Hepatocyte (in vitro differentiated cells): ENCODE measurements at regions not wholly inside any gene's neighbourhood (a gene's known extent, or its start where the extent isn't known, plus 50 kb on each side); places are given as distances from the start of the nearest gene placed in this dataset.
A peak's percentile ranks its signal among the peaks of the same experiment; 100 is the strongest.

Experiments
- DNase-seq: peaks from one replicate; pipeline ENCODE4 v3.0.0-alpha.2; 2016; ENCODE audit warnings: low spot score
- H2AFZ ChIP-seq: fragments of 200-600 bp; sonication (generic); 2 replicates; pipeline ENCODE4 v1.6.0; 2016; ENCODE audit warnings: antibody characterized with exemption, mild to moderate bottlenecking
- H3K27ac ChIP-seq: fragments of 200-600 bp; sonication (generic); 2 replicates; pipeline ENCODE4 v1.5.1; 2016; ENCODE audit warnings: mild to moderate bottlenecking
- H3K27me3 ChIP-seq: fragments of 200-600 bp; sonication (generic); 2 replicates; pipeline ENCODE4 v1.6.1; 2016
- H3K36me3 ChIP-seq: fragments of 200-600 bp; sonication (generic); replicated peaks from 2 replicates; pipeline ENCODE4 v1.5.1; 2016; ENCODE audit warnings: low read depth; ENCODE audit not compliant: insufficient read depth
- H3K4me1 ChIP-seq: fragments of 200-600 bp; sonication (generic); 2 replicates; pipeline ENCODE4 v1.5.1; 2016; ENCODE audit warnings: mild to moderate bottlenecking, moderate library complexity; ENCODE audit not compliant: insufficient read depth
- H3K4me2 ChIP-seq: fragments of 200-600 bp; sonication (generic); 2 replicates; pipeline ENCODE4 v1.6.0; 2016
- H3K4me3 ChIP-seq: fragments of 200-600 bp; sonication (generic); 2 replicates; pipeline ENCODE4 v1.5.1; 2016; ENCODE audit warnings: mild to moderate bottlenecking
- H3K79me2 ChIP-seq: fragments of 200-600 bp; sonication (generic); 2 replicates; pipeline ENCODE4 v1.6.0; 2017; ENCODE audit warnings: mild to moderate bottlenecking
- H3K9me2 ChIP-seq: fragments of 200-600 bp; sonication (generic); replicated peaks from 2 replicates; pipeline ENCODE4 v1.6.0; 2017; ENCODE audit warnings: mild to moderate bottlenecking; ENCODE audit not compliant: insufficient read depth
- H3K9me3 ChIP-seq: fragments of 200-600 bp; sonication (generic); 2 replicates; pipeline ENCODE4 v1.5.1; 2016; ENCODE audit warnings: low read depth, mild to moderate bottlenecking
- H4K20me1 ChIP-seq: fragments of 200-600 bp; sonication (generic); 2 replicates; pipeline ENCODE4 v1.6.0; 2016; ENCODE audit warnings: mild to moderate bottlenecking; ENCODE audit not compliant: insufficient read depth, poor library complexity, severe bottlenecking
- CTCF ChIP-seq: fragments of 200-600 bp; sonication (generic); IDR thresholded peaks from 2 replicates; pipeline ENCODE4 v1.5.1; 2016; ENCODE audit warnings: antibody characterized with exemption, mild to moderate bottlenecking; ENCODE audit not compliant: poor library complexity
- EZH2 ChIP-seq: fragments of 200-600 bp; sonication (generic); IDR thresholded peaks from 2 replicates; pipeline ENCODE4 v1.6.1; 2016; ENCODE audit warnings: antibody characterized with exemption, mild to moderate bottlenecking, borderline replicate concordance
- EZH2phosphoT487 ChIP-seq: fragments of 200-600 bp; sonication (generic); IDR thresholded peaks from one replicate; pipeline ENCODE4 v1.6.1; 2018; ENCODE audit warnings: antibody characterized with exemption, mild to moderate bottlenecking, low read depth, moderate library complexity; ENCODE audit not compliant: unreplicated experiment, severe bottlenecking
- WGBS: methylation state at CpG from one replicate; pipeline ENCODE4 v1.1.6; 2016; ENCODE audit warnings: low lambda C conversion rate; ENCODE audit errors: missing lambda C conversion rate; 5-methylcytosine and 5-hydroxymethylcytosine counted together

GRCh38 chr4:22216278-22216677 lies 267.7 kb upstream of the KCNIP4 start:
- 72% methylated on average over 1 of the region's 1 CpG for WGBS
- Histone ChIP-seq H3K9me3 (no peaks in the 10 kb centered on the region), H2AFZ (no peak overlapping the region), H3K27ac (no peak overlapping the region), H3K4me2 (no peak overlapping the region), H3K79me2 (no peaks in the 10 kb centered on the region), H4K20me1 (no peaks in the 10 kb centered on the region), H3K27me3 (peaks cover 3% of the 10 kb centered on the region), H3K36me3 (no peaks in the 10 kb centered on the region), H3K9me2 (no peaks in the 10 kb centered on the region), H3K4me3 (no peak overlapping the region), H3K4me1 (no peaks in the 10 kb centered on the region)
- no peak for TF ChIP-seq EZH2
- TF ChIP-seq EZH2phosphoT487 = no peak
- no peak for TF ChIP-seq CTCF
- no peak for DNase-seq

- no peak overlapping the region for H3K27ac ChIP-seq
- H3K4me2 ChIP-seq = no peak overlapping the region
- H3K27me3 ChIP-seq = peaks cover 3% of the 10 kb centered on the region
- H3K79me2 ChIP-seq = no peaks in the 10 kb centered on the region
- WGBS = 70% methylated on average over 1 of the region's 1 CpG
- no peaks in the 10 kb centered on the region for H3K36me3 ChIP-seq
- no peaks in the 10 kb centered on the region for H3K4me1 ChIP-seq
- H3K4me3 ChIP-seq = no peak overlapping the region
- DNase-seq = no peak
- no peak overlapping the region for H2AFZ ChIP-seq
- H3K9me2 ChIP-seq = no peaks in the 10 kb centered on the region
- no peak for TF ChIP-seq EZH2
- peak; percentile 73 for TF ChIP-seq EZH2phosphoT487
- no peaks in the 10 kb centered on the region for H4K20me1 ChIP-seq
- no peaks in the 10 kb centered on the region for H3K9me3 ChIP-seq
Observed at GRCh38 chr4:22215084-22215483, 266.5 kb upstream of the KCNIP4 start.

- Histone ChIP-seq H3K79me2 (no peaks in the 10 kb centered on the region), H3K27me3 (no peaks in the 10 kb centered on the region), H3K36me3 (no peaks in the 10 kb centered on the region), H2AFZ (no peak overlapping the region), H3K9me3 (no peaks in the 10 kb centered on the region), H3K27ac (no peak overlapping the region), H4K20me1 (no peaks in the 10 kb centered on the region), H3K4me2 (no peak overlapping the region), H3K9me2 (no peaks in the 10 kb centered on the region), H3K4me3 (no peak overlapping the region), H3K4me1 (no peaks in the 10 kb centered on the region)
- no peak for TF ChIP-seq CTCF
- TF ChIP-seq EZH2phosphoT487 = no peak
- TF ChIP-seq EZH2 = no peak
- DNase-seq = no peak
- WGBS = 88% methylated on average over 1 of the region's 1 CpG
Observed at GRCh38 chr4:22203711-22204011, 255.1 kb upstream of the KCNIP4 start.

- Histone ChIP-seq H3K9me2 (no peaks in the 10 kb centered on the region), H4K20me1 (no peaks in the 10 kb centered on the region), H3K4me1 (no peaks in the 10 kb centered on the region), H2AFZ (no peak overlapping the region), H3K79me2 (no peaks in the 10 kb centered on the region), H3K4me2 (no peak overlapping the region), H3K27me3 (no peaks in the 10 kb centered on the region), H3K36me3 (no peaks in the 10 kb centered on the region), H3K9me3 (no peaks in the 10 kb centered on the region), H3K27ac (no peak overlapping the region), H3K4me3 (no peak overlapping the region)
- WGBS = 81% methylated on average over 6 of the region's 6 CpGs
- TF ChIP-seq CTCF = no peak
- TF ChIP-seq EZH2 = no peak
- no peak for TF ChIP-seq EZH2phosphoT487
- no peak for DNase-seq
Observed at GRCh38 chr4:22202975-22203710, 254.6 kb upstream of the KCNIP4 start.
